ENCODE measurements at regions not wholly inside any gene's neighbourhood (a gene's known extent, or its start where the extent isn't known, plus 50 kb on each side); places are given as distances from the start of the nearest gene placed in this dataset.

DNA sequence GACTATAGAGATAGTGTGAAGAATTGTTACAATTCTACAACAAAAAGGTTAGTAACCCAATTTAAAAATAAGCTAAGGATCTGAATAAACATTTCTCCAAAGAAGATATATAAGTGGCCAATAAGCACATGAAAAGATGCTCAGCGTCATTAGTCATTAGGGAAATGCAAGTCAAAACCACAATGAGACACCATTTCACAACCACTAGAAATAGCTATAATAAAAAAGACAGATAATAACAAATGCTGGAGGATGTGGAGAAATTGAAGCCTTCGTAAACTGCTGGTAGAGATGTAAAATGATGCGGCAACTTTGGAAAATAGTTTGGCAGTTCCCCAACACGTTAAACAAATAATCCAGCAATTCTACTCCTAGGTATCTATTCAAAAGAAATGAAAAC, 366.5 kb upstream of the POU3F3 start:
- Histone ChIP-seq H3K4me3 (ENCODE audit: low read length) (no peak overlapping the region), H3K4me1 (ENCODE audit: control insufficient read depth, insufficient read depth, low read length) (no peaks in the 10 kb centered on the region), H3K36me3 (ENCODE audit: control insufficient read depth, insufficient read depth, low read length, severe bottlenecking) (no peaks in the 10 kb centered on the region), H3K27me3 (replicated peaks; ENCODE audit: control insufficient read depth, insufficient read depth, low read length) (no peaks in the 10 kb centered on the region), H3K9ac (ENCODE audit: low read length) (no peak overlapping the region), H3K9me3 (ENCODE audit: control insufficient read depth, low read length) (no peaks in the 10 kb centered on the region)
- no peak for DNase-seq (ENCODE audit: low read depth)

DNA sequence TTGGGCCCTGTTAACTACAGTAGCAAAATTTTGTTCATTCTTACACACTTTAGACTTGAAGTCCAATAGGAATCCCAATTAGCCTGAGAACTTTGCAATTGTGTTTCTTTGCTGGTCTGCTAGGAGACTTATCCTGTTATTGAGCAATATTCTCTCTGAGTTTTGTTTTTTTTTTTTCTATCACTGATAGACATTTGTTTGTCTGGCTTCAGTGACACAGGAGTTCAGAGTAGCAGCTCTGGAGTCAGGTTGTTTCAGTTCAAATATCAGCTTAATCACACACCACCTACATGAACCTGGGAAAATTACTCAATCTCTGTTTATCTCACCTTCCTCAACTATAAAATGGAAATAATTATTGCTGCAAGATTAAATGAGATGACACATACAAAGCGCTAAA, 360.2 kb upstream of the POU3F3 start:
- Histone ChIP-seq H3K9ac (ENCODE audit: low read length) (no peak overlapping the region), H3K4me3 (ENCODE audit: low read length) (no peak overlapping the region), H3K9me3 (ENCODE audit: control insufficient read depth, low read length) (peaks cover 4% of the 10 kb centered on the region), H3K27me3 (replicated peaks; ENCODE audit: control insufficient read depth, insufficient read depth, low read length) (no peaks in the 10 kb centered on the region), H3K36me3 (ENCODE audit: control insufficient read depth, insufficient read depth, low read length, severe bottlenecking) (no peaks in the 10 kb centered on the region), H3K4me1 (ENCODE audit: control insufficient read depth, insufficient read depth, low read length) (no peaks in the 10 kb centered on the region)
- no peak for DNase-seq (ENCODE audit: low read depth)

DNA sequence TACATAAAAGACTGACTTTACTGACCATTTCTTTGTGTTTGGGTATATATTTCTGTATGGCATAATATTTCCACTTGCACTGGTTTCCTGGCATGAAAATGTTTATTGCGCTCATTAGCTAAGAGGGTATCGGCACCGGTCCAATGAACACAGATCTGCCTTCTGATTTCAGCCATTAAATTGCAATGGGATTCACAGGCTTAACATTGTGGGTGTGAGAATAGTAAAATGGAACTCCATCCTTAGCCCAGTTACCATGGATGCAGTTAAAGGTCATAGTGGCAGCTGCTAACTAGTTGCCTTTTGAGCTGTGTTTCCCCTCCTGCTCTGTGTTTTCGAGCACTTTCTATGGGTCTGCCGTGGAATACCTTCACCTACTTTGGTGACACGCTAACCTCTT, 352.6 kb upstream of the POU3F3 start:
- DNase-seq (ENCODE audit: low read depth) = no peak
- no peaks in the 10 kb centered on the region for H3K4me1 ChIP-seq (ENCODE audit: control insufficient read depth, insufficient read depth, low read length)
- no peaks in the 10 kb centered on the region for H3K27me3 ChIP-seq (replicated peaks; ENCODE audit: control insufficient read depth, insufficient read depth, low read length)
- H3K9me3 ChIP-seq (ENCODE audit: control insufficient read depth, low read length) = peaks cover 4% of the 10 kb centered on the region
- no peak overlapping the region for H3K4me3 ChIP-seq (ENCODE audit: low read length)
- H3K9ac ChIP-seq (ENCODE audit: low read length) = no peak overlapping the region
- no peaks in the 10 kb centered on the region for H3K36me3 ChIP-seq (ENCODE audit: control insufficient read depth, insufficient read depth, low read length, severe bottlenecking)

DNA sequence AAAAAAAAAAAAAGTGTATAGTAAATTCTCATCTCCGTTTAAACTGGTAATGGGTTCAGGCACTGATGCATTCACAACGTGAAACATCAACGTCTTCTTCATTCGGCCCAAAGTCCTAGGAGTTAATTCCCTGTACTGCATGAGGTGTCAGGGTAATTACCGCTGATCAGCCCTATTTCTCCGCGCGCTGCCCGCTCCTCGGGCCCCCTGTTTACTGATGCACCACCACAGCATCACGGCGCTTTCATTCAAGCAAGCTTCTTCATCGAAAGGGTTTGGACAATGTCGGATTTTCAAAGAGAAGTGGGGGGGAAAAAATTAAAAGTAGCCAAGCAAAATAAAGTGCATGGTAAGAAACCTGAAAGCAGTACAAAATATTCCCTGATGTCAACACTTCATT, 352.0 kb upstream of the POU3F3 start:
- H3K9me3 ChIP-seq (ENCODE audit: control insufficient read depth, low read length) = peaks cover 4% of the 10 kb centered on the region
- no peaks in the 10 kb centered on the region for H3K4me1 ChIP-seq (ENCODE audit: control insufficient read depth, insufficient read depth, low read length)
- H3K9ac ChIP-seq (ENCODE audit: low read length) = no peak overlapping the region
- no peaks in the 10 kb centered on the region for H3K27me3 ChIP-seq (replicated peaks; ENCODE audit: control insufficient read depth, insufficient read depth, low read length)
- no peak overlapping the region for H3K4me3 ChIP-seq (ENCODE audit: low read length)
- no peaks in the 10 kb centered on the region for H3K36me3 ChIP-seq (ENCODE audit: control insufficient read depth, insufficient read depth, low read length, severe bottlenecking)
- DNase-seq (ENCODE audit: low read depth) = no peak

DNA sequence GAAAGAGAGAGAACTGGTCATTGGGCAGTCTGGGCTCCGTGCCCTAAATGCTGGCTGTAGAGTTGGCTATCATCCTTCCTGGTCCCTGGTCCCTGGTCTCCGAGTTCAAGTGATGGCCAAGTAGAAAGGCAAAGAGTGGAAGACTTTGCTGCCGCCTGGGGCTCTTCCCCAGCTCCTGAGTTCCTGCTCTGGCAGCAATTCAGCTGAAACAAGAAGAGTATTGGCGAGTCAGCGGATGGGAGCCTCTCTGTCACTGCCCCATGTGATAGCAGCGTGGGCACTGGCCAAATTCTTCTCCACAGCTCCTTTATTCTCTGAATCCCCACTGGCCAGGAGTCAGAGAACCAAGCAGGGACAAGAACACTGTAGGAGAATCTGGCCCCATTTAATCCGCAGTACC, 351.0 kb upstream of the POU3F3 start:
- DNase-seq (ENCODE audit: low read depth) = no peak
- H3K27me3 ChIP-seq (replicated peaks; ENCODE audit: control insufficient read depth, insufficient read depth, low read length) = no peaks in the 10 kb centered on the region
- H3K4me1 ChIP-seq (ENCODE audit: control insufficient read depth, insufficient read depth, low read length) = no peaks in the 10 kb centered on the region
- no peak overlapping the region for H3K4me3 ChIP-seq (ENCODE audit: low read length)
- no peak overlapping the region for H3K9ac ChIP-seq (ENCODE audit: low read length)
- no peaks in the 10 kb centered on the region for H3K9me3 ChIP-seq (ENCODE audit: control insufficient read depth, low read length)
- H3K36me3 ChIP-seq (ENCODE audit: control insufficient read depth, insufficient read depth, low read length, severe bottlenecking) = no peaks in the 10 kb centered on the region

DNA sequence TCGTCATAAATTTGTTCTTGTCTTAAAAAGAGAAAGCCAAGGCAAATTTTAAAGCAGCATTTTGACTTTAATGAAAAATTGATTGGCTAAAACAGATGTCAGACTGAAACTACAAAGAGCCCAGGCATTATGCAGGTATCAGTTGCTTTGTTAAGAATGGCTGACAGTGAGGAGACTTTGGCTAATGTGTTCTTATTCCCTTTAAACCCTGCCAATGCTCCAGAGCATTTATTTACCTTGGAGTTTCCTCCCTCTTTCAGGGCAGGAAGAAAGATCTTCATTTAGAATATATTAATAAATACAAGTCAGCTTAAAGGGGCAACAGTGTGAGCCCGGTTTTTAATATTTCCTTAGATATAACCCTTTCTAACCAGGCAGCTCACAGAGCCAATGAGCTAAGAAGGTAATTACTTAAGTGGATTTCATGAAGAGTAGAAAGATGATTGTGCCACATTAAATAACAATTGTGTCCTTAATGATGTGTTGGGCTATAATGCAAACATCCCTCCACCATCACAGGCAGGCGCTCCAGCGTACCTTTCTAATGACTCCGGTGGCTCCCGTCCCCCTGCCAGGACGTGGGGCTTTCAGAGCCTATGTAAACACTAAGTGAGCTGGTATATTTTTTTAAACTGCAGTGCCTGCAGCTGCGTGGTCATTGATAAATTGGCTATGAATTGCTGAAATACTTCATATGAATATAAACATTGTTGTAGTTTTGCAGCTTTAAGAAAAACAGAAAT, 349.4 kb upstream of the POU3F3 start:
- Histone ChIP-seq H3K4me3 (ENCODE audit: low read length) (no peak overlapping the region), H3K9ac (ENCODE audit: low read length) (no peak overlapping the region), H3K4me1 (ENCODE audit: control insufficient read depth, insufficient read depth, low read length) (no peaks in the 10 kb centered on the region), H3K36me3 (ENCODE audit: control insufficient read depth, insufficient read depth, low read length, severe bottlenecking) (no peaks in the 10 kb centered on the region), H3K27me3 (replicated peaks; ENCODE audit: control insufficient read depth, insufficient read depth, low read length) (no peaks in the 10 kb centered on the region), H3K9me3 (ENCODE audit: control insufficient read depth, low read length) (no peaks in the 10 kb centered on the region)
- no peak for DNase-seq (ENCODE audit: low read depth)

DNA sequence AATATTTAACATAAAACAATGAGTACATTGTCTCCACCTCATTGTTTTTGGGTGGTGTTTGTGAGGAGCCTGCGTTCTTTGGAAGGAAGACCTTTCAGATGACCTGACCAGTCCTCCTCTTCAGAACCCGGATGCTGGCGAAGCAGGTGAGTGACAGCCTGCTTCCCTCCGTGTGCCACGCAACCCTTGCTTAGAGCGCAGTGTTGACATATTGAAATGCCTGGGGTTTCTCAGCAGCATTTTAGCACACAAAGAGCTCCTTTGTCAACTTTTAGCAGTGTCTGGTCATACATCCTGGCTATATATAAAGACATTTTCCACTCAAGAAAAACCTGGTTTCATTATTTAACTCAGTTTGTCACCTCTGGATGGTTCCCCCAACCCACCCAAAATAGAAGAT, 335.7 kb upstream of the POU3F3 start:
- peaks cover 8% of the 10 kb centered on the region for H3K9me3 ChIP-seq (ENCODE audit: control insufficient read depth, low read length)
- H3K36me3 ChIP-seq (ENCODE audit: control insufficient read depth, insufficient read depth, low read length, severe bottlenecking) = no peaks in the 10 kb centered on the region
- DNase-seq (ENCODE audit: low read depth) = no peak
- H3K27me3 ChIP-seq (replicated peaks; ENCODE audit: control insufficient read depth, insufficient read depth, low read length) = no peaks in the 10 kb centered on the region
- no peak overlapping the region for H3K4me3 ChIP-seq (ENCODE audit: low read length)
- no peaks in the 10 kb centered on the region for H3K4me1 ChIP-seq (ENCODE audit: control insufficient read depth, insufficient read depth, low read length)
- no peak overlapping the region for H3K9ac ChIP-seq (ENCODE audit: low read length)

DNA sequence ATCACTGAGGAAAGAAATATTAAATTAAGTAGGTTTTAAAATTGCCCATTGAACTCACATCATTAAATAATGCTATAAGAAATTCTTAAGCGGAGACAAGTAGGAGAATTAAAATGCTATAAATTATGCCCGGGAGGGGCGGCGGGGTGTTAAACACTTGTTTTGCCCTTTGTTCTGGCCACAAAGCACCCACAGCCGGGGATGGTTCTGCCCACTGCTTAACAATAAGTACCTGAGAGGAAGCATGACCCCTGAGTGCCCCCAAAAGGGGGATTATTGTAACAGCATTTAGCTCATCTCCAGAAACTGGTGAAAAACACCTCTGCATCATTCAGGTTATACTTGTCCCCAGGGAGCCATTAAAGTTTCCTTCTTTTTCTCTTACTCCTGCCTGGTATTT, 332.7 kb upstream of the POU3F3 start:
- no peak overlapping the region for H3K4me3 ChIP-seq (ENCODE audit: low read length)
- no peak overlapping the region for H3K9ac ChIP-seq (ENCODE audit: low read length)
- no peaks in the 10 kb centered on the region for H3K27me3 ChIP-seq (replicated peaks; ENCODE audit: control insufficient read depth, insufficient read depth, low read length)
- no peaks in the 10 kb centered on the region for H3K4me1 ChIP-seq (ENCODE audit: control insufficient read depth, insufficient read depth, low read length)
- H3K36me3 ChIP-seq (ENCODE audit: control insufficient read depth, insufficient read depth, low read length, severe bottlenecking) = no peaks in the 10 kb centered on the region
- no peak for DNase-seq (ENCODE audit: low read depth)
- H3K9me3 ChIP-seq (ENCODE audit: control insufficient read depth, low read length) = peaks cover 8% of the 10 kb centered on the region

DNA sequence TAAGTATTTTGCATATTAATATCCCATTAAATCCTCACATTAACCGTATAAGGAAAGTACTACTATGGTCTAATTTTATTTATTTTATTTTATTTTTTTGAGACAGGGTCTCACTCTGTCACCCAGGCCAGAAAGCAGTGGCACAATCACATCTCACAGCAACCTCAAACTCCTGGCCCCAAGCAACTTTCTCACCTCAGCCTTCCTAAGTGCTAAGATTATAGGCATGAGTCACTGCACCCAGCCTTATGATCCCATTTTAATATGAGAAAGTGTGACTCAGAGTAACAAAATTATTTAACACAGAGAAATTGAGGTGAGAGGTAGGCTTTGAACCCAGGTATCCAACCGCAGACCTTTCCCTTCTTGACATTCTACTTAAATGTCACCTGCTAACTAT, 330.0 kb upstream of the POU3F3 start:
- Histone ChIP-seq H3K36me3 (ENCODE audit: control insufficient read depth, insufficient read depth, low read length, severe bottlenecking) (no peaks in the 10 kb centered on the region), H3K27me3 (replicated peaks; ENCODE audit: control insufficient read depth, insufficient read depth, low read length) (no peaks in the 10 kb centered on the region), H3K4me1 (ENCODE audit: control insufficient read depth, insufficient read depth, low read length) (no peaks in the 10 kb centered on the region), H3K4me3 (ENCODE audit: low read length) (no peak overlapping the region), H3K9me3 (ENCODE audit: control insufficient read depth, low read length) (peaks cover 8% of the 10 kb centered on the region), H3K9ac (ENCODE audit: low read length) (no peak overlapping the region)
- DNase-seq (ENCODE audit: low read depth) = no peak

DNA sequence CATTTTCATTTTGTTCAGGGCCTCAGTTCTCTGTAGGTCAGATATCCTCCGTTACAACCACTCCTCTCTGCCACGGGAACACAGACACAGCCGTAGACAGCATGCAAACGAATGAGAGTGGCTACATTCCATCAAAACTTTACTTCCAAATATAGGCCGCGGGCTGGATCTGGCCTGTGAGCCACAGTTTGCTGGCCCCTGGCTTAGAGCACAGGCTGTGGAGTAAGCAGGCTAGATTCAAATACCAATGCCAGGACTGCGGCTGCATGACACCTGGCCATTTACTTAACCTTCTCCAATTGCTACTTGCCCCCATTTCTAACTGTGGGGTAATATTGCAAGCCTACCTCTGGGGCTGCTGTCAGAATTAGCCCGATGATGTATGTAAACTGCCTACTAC, 325.8 kb upstream of the POU3F3 start:
- DNase-seq (ENCODE audit: low read depth) = no peak
- no peak overlapping the region for H3K4me3 ChIP-seq (ENCODE audit: low read length)
- no peaks in the 10 kb centered on the region for H3K27me3 ChIP-seq (replicated peaks; ENCODE audit: control insufficient read depth, insufficient read depth, low read length)
- no peaks in the 10 kb centered on the region for H3K9me3 ChIP-seq (ENCODE audit: control insufficient read depth, low read length)
- no peaks in the 10 kb centered on the region for H3K4me1 ChIP-seq (ENCODE audit: control insufficient read depth, insufficient read depth, low read length)
- no peaks in the 10 kb centered on the region for H3K36me3 ChIP-seq (ENCODE audit: control insufficient read depth, insufficient read depth, low read length, severe bottlenecking)
- H3K9ac ChIP-seq (ENCODE audit: low read length) = no peak overlapping the region

DNA sequence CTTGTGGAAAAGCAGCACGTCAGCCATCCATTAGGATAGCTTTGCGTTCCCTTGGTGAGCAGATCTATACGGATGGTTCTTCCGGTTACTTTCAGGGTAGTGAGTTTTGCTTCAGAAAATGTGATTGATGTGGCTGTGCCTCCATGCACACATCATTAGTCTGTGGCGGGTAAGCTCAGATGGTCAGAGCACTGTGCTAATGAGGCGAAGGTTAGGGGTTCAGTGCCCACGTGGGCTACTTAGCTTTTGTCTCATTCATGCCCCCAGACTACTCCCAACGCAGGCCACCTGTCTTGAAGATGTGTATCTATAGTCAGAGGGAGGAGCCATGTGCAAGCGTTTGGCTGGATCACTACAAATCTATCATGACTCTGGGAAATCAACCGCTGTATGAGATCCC, 322.8 kb upstream of the POU3F3 start:
- H3K9ac ChIP-seq (ENCODE audit: low read length) = no peak overlapping the region
- DNase-seq (ENCODE audit: low read depth) = no peak
- H3K4me3 ChIP-seq (ENCODE audit: low read length) = no peak overlapping the region
- H3K4me1 ChIP-seq (ENCODE audit: control insufficient read depth, insufficient read depth, low read length) = no peaks in the 10 kb centered on the region
- H3K9me3 ChIP-seq (ENCODE audit: control insufficient read depth, low read length) = no peaks in the 10 kb centered on the region
- no peaks in the 10 kb centered on the region for H3K27me3 ChIP-seq (replicated peaks; ENCODE audit: control insufficient read depth, insufficient read depth, low read length)
- no peaks in the 10 kb centered on the region for H3K36me3 ChIP-seq (ENCODE audit: control insufficient read depth, insufficient read depth, low read length, severe bottlenecking)

DNA sequence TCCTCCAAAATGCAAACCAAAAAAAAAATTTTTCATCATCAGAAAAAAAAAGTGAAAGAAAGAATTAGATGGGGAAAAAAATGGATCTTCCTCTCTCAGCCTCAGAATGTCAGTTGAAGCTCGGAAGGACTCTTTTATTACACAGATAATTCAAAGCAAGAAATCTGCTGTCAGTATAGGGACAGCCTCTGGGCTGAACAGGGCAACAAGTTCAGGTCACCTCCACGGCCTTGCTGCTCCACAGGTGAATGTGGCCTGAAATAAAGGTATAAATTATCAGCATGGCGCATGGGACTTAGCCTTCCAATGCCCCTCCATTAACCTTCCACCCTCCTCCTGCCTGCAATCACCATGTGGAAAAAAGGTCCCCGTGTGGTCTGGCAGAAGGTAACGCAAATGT, 316.8 kb upstream of the POU3F3 start:
- Histone ChIP-seq H3K27me3 (replicated peaks; ENCODE audit: control insufficient read depth, insufficient read depth, low read length) (no peaks in the 10 kb centered on the region), H3K36me3 (ENCODE audit: control insufficient read depth, insufficient read depth, low read length, severe bottlenecking) (no peaks in the 10 kb centered on the region), H3K4me3 (ENCODE audit: low read length) (no peak overlapping the region), H3K9me3 (ENCODE audit: control insufficient read depth, low read length) (no peaks in the 10 kb centered on the region), H3K4me1 (ENCODE audit: control insufficient read depth, insufficient read depth, low read length) (no peaks in the 10 kb centered on the region), H3K9ac (ENCODE audit: low read length) (no peak overlapping the region)
- DNase-seq (ENCODE audit: low read depth) = no peak
